GM23338 (cell line): ENCODE measurements at regions not wholly inside any gene's neighbourhood (a gene's known extent, or its start where the extent isn't known, plus 50 kb on each side); places are given as distances from the start of the nearest gene placed in this dataset.

Source experiments
- ATAC-seq: fragments of 200-7000 bp; cut with Tn5 transposase; 3 replicates; pipeline ENCODE4 v1.9.1; 2020
- DNase-seq: peaks from one replicate; pipeline ENCODE4 v3.0.0-alpha.2; 2015; ENCODE audit warnings: low spot score
- H2AFZ ChIP-seq: fragments of 200-600 bp; sonication (generic); 2 replicates; pipeline ENCODE4 v1.8.0; 2016; ENCODE audit warnings: antibody characterized with exemption, mild to moderate bottlenecking, moderate library complexity
- H3F3A ChIP-seq: fragments of 200-600 bp; sonication (generic); replicated peaks from 2 replicates; pipeline ENCODE4 v1.8.0; 2017; ENCODE audit warnings: antibody characterized with exemption, mixed run types, low read depth
- H3K27ac ChIP-seq: fragments of 200-600 bp; sonication (generic); 2 replicates; pipeline ENCODE4 v1.6.1; 2016; ENCODE audit warnings: low read depth
- H3K27me3 ChIP-seq: fragments of 200-600 bp; sonication (generic); 2 replicates; pipeline ENCODE4 v1.8.0; 2016; ENCODE audit warnings: mild to moderate bottlenecking, mixed run types, moderate library complexity; ENCODE audit not compliant: insufficient read depth
- H3K36me3 ChIP-seq: fragments of 200-600 bp; sonication (generic); 2 replicates; pipeline ENCODE4 v1.8.0; 2016; ENCODE audit warnings: mild to moderate bottlenecking; ENCODE audit not compliant: insufficient read depth
- H3K4me1 ChIP-seq: fragments of 200-600 bp; sonication (generic); 2 replicates; pipeline ENCODE4 v1.8.0; 2016; ENCODE audit warnings: mild to moderate bottlenecking, moderate library complexity; ENCODE audit not compliant: insufficient read depth
- H3K4me2 ChIP-seq: fragments of 200-600 bp; sonication (generic); 2 replicates; pipeline ENCODE4 v1.7.1; 2017; ENCODE audit warnings: mixed run types
- H3K4me3 ChIP-seq: fragments of 200-600 bp; sonication (generic); 2 replicates; pipeline ENCODE4 v1.6.1; 2016; ENCODE audit warnings: mixed run types
- H3K79me2 ChIP-seq: fragments of 200-600 bp; sonication (generic); replicated peaks from 2 replicates; pipeline ENCODE4 v1.8.0; 2017; ENCODE audit warnings: mild to moderate bottlenecking; ENCODE audit not compliant: insufficient read depth
- H3K9me2 ChIP-seq: fragments of 200-600 bp; sonication (generic); 2 replicates; pipeline ENCODE4 v1.8.0; 2017; ENCODE audit not compliant: insufficient read depth
- H4K20me1 ChIP-seq: fragments of 200-600 bp; sonication (generic); replicated peaks from 2 replicates; pipeline ENCODE4 v1.8.0; 2017; ENCODE audit warnings: mild to moderate bottlenecking; ENCODE audit not compliant: insufficient read depth
- H3K27ac Mint-ChIP-seq: 2 replicates; pipeline ENCODE4 v1.8.0; 2020; ENCODE audit warnings: inconsistent platforms, mild to moderate bottlenecking, moderate library complexity, mixed read lengths
- H3K27me3 Mint-ChIP-seq: 3 replicates; pipeline ENCODE4 v1.8.0; 2022; ENCODE audit warnings: low read depth, mild to moderate bottlenecking, moderate library complexity, mixed read lengths, inconsistent platforms; ENCODE audit not compliant: insufficient read depth, poor library complexity
- H3K36me3 Mint-ChIP-seq: 3 replicates; pipeline ENCODE4 v1.8.0; 2021; ENCODE audit warnings: low read depth, mild to moderate bottlenecking, inconsistent platforms, moderate library complexity, mixed read lengths
- H3K4me1 Mint-ChIP-seq: 3 replicates; pipeline ENCODE4 v1.8.0; 2020; ENCODE audit warnings: mild to moderate bottlenecking, inconsistent platforms, mixed read lengths
- H3K4me3 Mint-ChIP-seq: 3 replicates; pipeline ENCODE4 v1.8.0; 2021; ENCODE audit warnings: moderate library complexity, mild to moderate bottlenecking, inconsistent platforms, mixed read lengths
- H3K9me3 Mint-ChIP-seq: 3 replicates; pipeline ENCODE4 v1.8.0; 2020; ENCODE audit warnings: moderate library complexity, mild to moderate bottlenecking, inconsistent platforms, mixed read lengths
- CREB1 ChIP-seq: fragments of 250-450 bp; sonication (Bioruptor Pico); IDR thresholded peaks from 2 replicates; pipeline ENCODE4 v1.5.0; 2020; ENCODE audit warnings: low read depth, mild to moderate bottlenecking, moderate library complexity
- CTCF ChIP-seq, 2 experiments: fragments of 200-600 bp in 1 of 2; sonication (generic) in 1 of 2; conservative IDR thresholded peaks; 2 replicates each; pipeline versions ENCODE4 v1.5.1 to v1.6.1; 2016 to 2017; ENCODE audit warnings: antibody characterized with exemption in 2 of 2, low read depth in 2 of 2, mild to moderate bottlenecking in 2 of 2, moderate library complexity in 1 of 2
- ETS1 ChIP-seq: IDR thresholded peaks from 2 replicates; pipeline ENCODE4 v1.6.1; 2016; ENCODE audit warnings: antibody characterized with exemption
- EZH2 ChIP-seq: fragments of 200-600 bp; sonication (generic); IDR thresholded peaks from one replicate; pipeline ENCODE4 v1.8.0; 2017; ENCODE audit warnings: antibody characterized with exemption, mild to moderate bottlenecking, low read depth; ENCODE audit not compliant: unreplicated experiment
- EZH2phosphoT487 ChIP-seq: fragments of 200-600 bp; sonication (generic); IDR thresholded peaks from one replicate; pipeline ENCODE4 v1.8.1; 2018; ENCODE audit warnings: antibody characterized with exemption; ENCODE audit not compliant: unreplicated experiment
- JUNB ChIP-seq: IDR thresholded peaks from one replicate; pipeline ENCODE4 v1.6.1; 2016; ENCODE audit warnings: antibody characterized with exemption; ENCODE audit not compliant: unreplicated experiment
- NANOG ChIP-seq: IDR thresholded peaks from 2 replicates; pipeline ENCODE4 v1.6.1; 2016; ENCODE audit warnings: antibody characterized with exemption, borderline replicate concordance
- POLR2AphosphoS5 ChIP-seq: IDR thresholded peaks from 2 replicates; pipeline ENCODE4 v1.6.1; 2016; ENCODE audit warnings: antibody characterized with exemption, low read depth
- REST ChIP-seq: IDR thresholded peaks from one replicate; pipeline ENCODE4 v1.6.1; 2018; ENCODE audit warnings: antibody characterized with exemption; ENCODE audit not compliant: unreplicated experiment
- STAT1 ChIP-seq: IDR thresholded peaks from one replicate; pipeline ENCODE4 v1.6.1; 2016; ENCODE audit warnings: antibody characterized with exemption; ENCODE audit not compliant: unreplicated experiment
- ZNF114 ChIP-seq: fragments of 250-450 bp; sonication (Bioruptor Pico); IDR thresholded peaks from 2 replicates; pipeline ENCODE4 v1.5.0; 2020; ENCODE audit warnings: mild to moderate bottlenecking, moderate library complexity
- ZNF331 ChIP-seq: fragments of 250-450 bp; sonication (Bioruptor Pico); IDR thresholded peaks from 2 replicates; pipeline ENCODE4 v1.5.0; 2020; ENCODE audit warnings: low read depth, mild to moderate bottlenecking, moderate library complexity

- H3K4me3 Mint-ChIP-seq: no peak overlapping the region
- H3K27me3 ChIP-seq: no peaks in the 10 kb centered on the region
- no peaks in the 10 kb centered on the region; the same call in 1 of the 2 replicates for H3K9me2 ChIP-seq
- no peaks in the 10 kb centered on the region for H3K36me3 Mint-ChIP-seq
- H3K4me1 ChIP-seq: no peaks in the 10 kb centered on the region
- H4K20me1 ChIP-seq: no peaks in the 10 kb centered on the region
- H3K36me3 ChIP-seq: no peaks in the 10 kb centered on the region
- no peaks in the 10 kb centered on the region for H3K27me3 Mint-ChIP-seq
- no peaks in the 10 kb centered on the region for H3K4me1 Mint-ChIP-seq
- TF ChIP-seq ZNF331 (CRISPR knock-in tag) (no peak), JUNB (no peak)
- no peak overlapping the region for H3K27ac Mint-ChIP-seq
- H3K27ac ChIP-seq: no peak overlapping the region
- H3K4me3 ChIP-seq: no peak overlapping the region
- H3F3A ChIP-seq: no peaks in the 10 kb centered on the region
- no peaks in the 10 kb centered on the region for H3K79me2 ChIP-seq
- no peaks in the 10 kb centered on the region for H3K9me3 Mint-ChIP-seq
- DNase-seq (no peak), ATAC-seq (no peak)
- H3K4me2 ChIP-seq: no peak overlapping the region
- no peak overlapping the region for H2AFZ ChIP-seq
Measured at GRCh38 chr1:55352811-55353180, 137.6 kb upstream of the USP24 start.

GRCh38 chr1:55352080-55352810 is 137.1 kb upstream of the USP24 start:
- H3K79me2 ChIP-seq: no peaks in the 10 kb centered on the region
- no peak overlapping the region for H3K4me2 ChIP-seq
- H3F3A ChIP-seq: no peaks in the 10 kb centered on the region
- Mint-ChIP-seq H3K9me3 (no peaks in the 10 kb centered on the region), H3K36me3 (no peaks in the 10 kb centered on the region), H3K27ac (no peak overlapping the region), H3K4me1 (no peaks in the 10 kb centered on the region), H3K27me3 (no peaks in the 10 kb centered on the region), H3K4me3 (no peak overlapping the region)
- no peak for DNase-seq
- H3K9me2 ChIP-seq: no peaks in the 10 kb centered on the region; the same call in 1 of the 2 replicates
- H3K4me1 ChIP-seq: no peaks in the 10 kb centered on the region
- no peaks in the 10 kb centered on the region for H3K27me3 ChIP-seq
- H3K4me3 ChIP-seq: no peak overlapping the region
- no peaks in the 10 kb centered on the region for H3K36me3 ChIP-seq
- H4K20me1 ChIP-seq: no peaks in the 10 kb centered on the region
- ATAC-seq: no peak
- H2AFZ ChIP-seq: no peak overlapping the region
- no peak overlapping the region for H3K27ac ChIP-seq
- no peak for TF ChIP-seq ZNF114 (CRISPR knock-in tag)
- no peak for TF ChIP-seq ZNF331 (CRISPR knock-in tag)
- no peak for TF ChIP-seq NANOG
- TF ChIP-seq ETS1: no peak
- no peak for TF ChIP-seq EZH2phosphoT487
- no peak for TF ChIP-seq CREB1
- no peak for TF ChIP-seq POLR2AphosphoS5
- TF ChIP-seq CTCF (conservative IDR thresholded peaks at IDR 0.05; ENCODE audit: low read depth in 2 of 2): no peak
- TF ChIP-seq JUNB: no peak
- TF ChIP-seq STAT1: no peak
- TF ChIP-seq REST: no peak
- no peak for TF ChIP-seq EZH2
